Urinary bladder (tissue), 3 donors: ENCODE measurements at regions not wholly inside any gene's neighbourhood (a gene's known extent, or its start where the extent isn't known, plus 50 kb on each side); places are given as distances from the start of the nearest gene placed in this dataset.

Experiments
- DNase-seq: peaks from one replicate; pipeline ENCODE4 v3.0.0-alpha.2; 2015; ENCODE audit errors: extremely low spot score
- H3K27ac ChIP-seq: one replicate; pipeline ENCODE4 v1.5.1; 2013; ENCODE audit warnings: low read depth, mild to moderate bottlenecking, moderate library complexity
- H3K36me3 ChIP-seq: one replicate; pipeline ENCODE4 v1.6.1; 2013; ENCODE audit warnings: mild to moderate bottlenecking, moderate library complexity; ENCODE audit not compliant: insufficient read depth
- H3K4me1 ChIP-seq: one replicate; pipeline ENCODE4 v1.6.1; 2013; ENCODE audit warnings: mild to moderate bottlenecking, moderate library complexity; ENCODE audit not compliant: insufficient read depth
- H3K4me3 ChIP-seq: one replicate; pipeline ENCODE4 v1.5.1; 2013; ENCODE audit warnings: low read depth, low read length
- WGBS: extraction: QIAGEN DNeasy Blood & Tissue Kit; methylation state at CpG from one replicate; pipeline ENCODE4 v1.1.7; 2013; 5-methylcytosine and 5-hydroxymethylcytosine counted together
- donor health status: healthy with polysubstance abuse.
- donor health status: healthy.

- Histone ChIP-seq H3K27ac (no peak overlapping the region), H3K4me1 (no peaks in the 10 kb centered on the region), H3K4me3 (no peak overlapping the region), H3K36me3 (no peaks in the 10 kb centered on the region)
- WGBS: 92% methylated on average over 2 of the region's 2 CpGs
- DNase-seq: no peak
Observed at GRCh38 chr5:54772684-54773083, 212.7 kb downstream of the ESM1 start.

DNA sequence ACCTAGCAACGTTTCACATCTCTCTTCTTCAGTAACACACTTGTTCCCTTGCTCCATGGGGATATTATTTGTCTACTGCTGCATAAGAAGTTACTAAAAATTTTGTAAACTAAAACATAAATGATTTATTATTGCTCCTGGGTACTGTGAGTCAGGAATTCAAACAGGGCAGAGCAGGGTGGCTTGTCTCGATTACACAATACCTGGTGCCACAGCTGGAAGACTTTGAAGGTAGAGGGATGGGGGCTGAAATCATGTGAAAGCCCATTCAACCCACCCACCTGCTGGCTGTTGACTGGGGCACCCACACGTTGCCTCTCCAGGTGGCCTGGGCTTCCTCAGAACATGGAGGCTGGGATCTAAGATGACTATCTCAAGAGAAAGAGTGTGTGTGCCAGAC lies 213.2 kb downstream of the ESM1 start:
- no peak for DNase-seq
- Histone ChIP-seq H3K4me1 (no peaks in the 10 kb centered on the region), H3K4me3 (no peak overlapping the region), H3K27ac (no peak overlapping the region), H3K36me3 (no peaks in the 10 kb centered on the region)
- 86% methylated on average over 3 of the region's 3 CpGs for WGBS

DNA sequence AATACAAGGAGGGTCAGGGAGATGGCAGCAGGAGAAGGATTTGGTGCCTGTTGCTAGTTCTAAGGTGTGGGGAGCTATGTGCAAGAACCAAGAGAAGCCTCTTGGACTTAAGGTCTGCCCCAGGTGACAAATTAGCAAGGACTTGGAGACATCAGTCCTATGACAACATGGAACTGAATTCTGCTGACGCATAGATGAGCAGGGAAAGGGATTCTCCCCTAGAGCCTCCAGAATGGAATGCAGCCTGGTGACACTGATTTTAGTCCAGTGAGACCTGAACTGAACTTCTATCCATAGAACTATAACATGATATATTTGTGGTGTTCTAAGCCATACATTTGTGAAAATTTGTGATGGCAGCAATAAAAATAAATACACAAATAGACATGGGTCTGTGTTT lies 215.6 kb downstream of the ESM1 start:
- no peaks in the 10 kb centered on the region for H3K4me1 ChIP-seq
- H3K27ac ChIP-seq: no peak overlapping the region
- no peak for DNase-seq
- no peaks in the 10 kb centered on the region for H3K36me3 ChIP-seq
- H3K4me3 ChIP-seq: no peak overlapping the region
- 98% methylated on average over 1 of the region's 1 CpG for WGBS

- no peak overlapping the region for H3K4me3 ChIP-seq
- no peaks in the 10 kb centered on the region for H3K4me1 ChIP-seq
- no peak for DNase-seq
- 90% methylated on average over 6 of the region's 6 CpGs for WGBS
- no peaks in the 10 kb centered on the region for H3K36me3 ChIP-seq
- H3K27ac ChIP-seq: no peak overlapping the region
Observed at GRCh38 chr5:54769072-54769471, 216.3 kb downstream of the ESM1 start.

GRCh38 chr5:54766748-54767147 lies 218.6 kb downstream of the ESM1 start:
- WGBS: 60% methylated on average over 1 of the region's 1 CpG
- no peak for DNase-seq
- Histone ChIP-seq H3K4me1 (no peaks in the 10 kb centered on the region), H3K27ac (no peak overlapping the region), H3K4me3 (no peak overlapping the region), H3K36me3 (no peaks in the 10 kb centered on the region)

GRCh38 chr5:54765165-54766028 lies 220.0 kb downstream of the ESM1 start:
- no peaks in the 10 kb centered on the region for H3K36me3 ChIP-seq
- no peak for DNase-seq
- H3K4me3 ChIP-seq: no peak overlapping the region
- H3K4me1 ChIP-seq: no peaks in the 10 kb centered on the region
- WGBS: 95% methylated on average over 5 of the region's 5 CpGs
- no peak overlapping the region for H3K27ac ChIP-seq

DNA sequence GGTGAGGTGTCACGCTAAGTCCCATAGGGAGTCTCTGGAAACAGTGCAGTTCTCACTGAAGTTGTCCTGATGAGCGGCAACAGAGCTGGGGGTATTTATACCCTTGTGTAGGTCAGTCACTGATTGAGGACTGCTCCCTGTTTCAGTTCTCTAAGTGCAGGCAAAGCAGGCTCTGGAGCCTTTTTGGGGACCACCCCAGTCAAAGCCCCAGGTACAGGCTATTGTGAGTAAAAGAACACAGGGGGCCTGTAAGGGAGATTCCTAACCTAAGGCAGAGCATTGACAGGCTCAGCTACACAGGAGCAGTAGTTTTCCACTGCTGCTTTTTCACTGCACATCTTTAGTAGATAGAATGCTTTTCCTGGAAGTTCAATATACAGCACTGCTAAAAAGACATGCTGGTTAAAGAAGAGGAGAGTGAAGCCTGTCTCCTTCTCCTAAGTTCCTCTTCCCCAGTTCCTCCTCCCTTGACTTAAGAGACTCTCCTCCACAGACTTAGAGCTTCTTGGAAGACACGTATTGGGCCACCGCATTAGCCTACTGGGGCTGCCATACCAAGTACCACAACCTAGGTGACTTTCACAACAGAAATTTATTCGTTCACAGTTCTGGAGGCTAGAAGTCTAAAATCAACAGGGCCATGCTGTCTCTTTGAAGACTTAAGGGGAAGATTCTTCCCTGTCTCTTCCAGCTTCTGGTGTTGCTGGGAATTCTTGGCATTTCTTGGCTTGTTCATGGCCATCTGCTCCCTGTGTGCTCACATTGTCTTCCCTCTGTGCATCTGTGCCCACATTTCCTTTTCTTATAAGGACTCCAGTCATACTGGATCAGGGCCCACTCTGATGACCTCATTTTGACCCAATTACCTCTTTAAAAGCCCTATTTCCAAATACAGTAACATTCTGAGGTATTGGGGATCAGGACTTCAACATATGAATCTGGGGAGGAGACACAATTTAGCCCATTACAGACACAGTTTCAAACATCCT lies 221.0 kb downstream of the ESM1 start:
- H3K27ac ChIP-seq: no peak overlapping the region
- no peaks in the 10 kb centered on the region for H3K36me3 ChIP-seq
- H3K4me1 ChIP-seq: no peaks in the 10 kb centered on the region
- 95% methylated on average over 5 of the region's 5 CpGs for WGBS
- H3K4me3 ChIP-seq: no peak overlapping the region
- DNase-seq: no peak

DNA sequence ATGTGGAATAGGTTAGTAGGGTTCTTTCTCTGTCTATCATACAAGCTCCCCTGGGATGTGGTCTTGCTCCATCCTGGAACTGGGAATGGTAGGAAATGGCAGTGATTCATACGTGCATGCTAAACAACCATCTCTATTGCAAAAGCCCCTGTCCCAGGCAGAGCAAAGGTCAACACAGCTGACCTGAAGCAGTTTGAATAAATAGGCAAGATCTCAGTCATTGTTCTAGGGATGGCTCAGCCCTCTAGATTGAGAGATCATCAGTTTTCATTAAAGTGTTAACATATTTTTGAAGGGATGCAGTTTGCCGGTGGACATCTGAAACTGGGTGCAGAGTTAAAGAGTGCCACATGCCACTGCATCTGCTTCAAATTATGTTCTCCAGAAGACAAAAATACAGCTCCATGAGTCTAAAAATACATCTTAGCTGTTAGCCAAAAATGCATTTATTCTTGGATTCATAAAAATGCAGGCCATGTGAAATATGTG lies 224.1 kb downstream of the ESM1 start:
- Histone ChIP-seq H3K4me1 (no peaks in the 10 kb centered on the region), H3K27ac (no peak overlapping the region), H3K36me3 (no peaks in the 10 kb centered on the region), H3K4me3 (no peak overlapping the region)
- WGBS: 55% methylated on average over 2 of the region's 2 CpGs
- DNase-seq: no peak

GRCh38 chr5:54760182-54760935 lies 225.0 kb downstream of the ESM1 start:
- Histone ChIP-seq H3K4me1 (no peaks in the 10 kb centered on the region), H3K36me3 (no peaks in the 10 kb centered on the region), H3K27ac (no peak overlapping the region), H3K4me3 (no peak overlapping the region)
- no peak for DNase-seq
- WGBS: 94% methylated on average over 6 of the region's 6 CpGs

- H3K4me1 ChIP-seq: no peaks in the 10 kb centered on the region
- no peak overlapping the region for H3K27ac ChIP-seq
- 55% methylated on average over 4 of the region's 4 CpGs for WGBS
- DNase-seq: no peak
- no peaks in the 10 kb centered on the region for H3K36me3 ChIP-seq
- H3K4me3 ChIP-seq: no peak overlapping the region
Observed at GRCh38 chr5:54758038-54758437, 227.4 kb downstream of the ESM1 start.

- no peak overlapping the region for H3K4me3 ChIP-seq
- H3K36me3 ChIP-seq: no peaks in the 10 kb centered on the region
- no peaks in the 10 kb centered on the region for H3K4me1 ChIP-seq
- DNase-seq: no peak
- no peak overlapping the region for H3K27ac ChIP-seq
- 97% methylated on average over 3 of the region's 3 CpGs for WGBS
Observed at GRCh38 chr5:54757541-54757940, 227.9 kb downstream of the ESM1 start.

DNA sequence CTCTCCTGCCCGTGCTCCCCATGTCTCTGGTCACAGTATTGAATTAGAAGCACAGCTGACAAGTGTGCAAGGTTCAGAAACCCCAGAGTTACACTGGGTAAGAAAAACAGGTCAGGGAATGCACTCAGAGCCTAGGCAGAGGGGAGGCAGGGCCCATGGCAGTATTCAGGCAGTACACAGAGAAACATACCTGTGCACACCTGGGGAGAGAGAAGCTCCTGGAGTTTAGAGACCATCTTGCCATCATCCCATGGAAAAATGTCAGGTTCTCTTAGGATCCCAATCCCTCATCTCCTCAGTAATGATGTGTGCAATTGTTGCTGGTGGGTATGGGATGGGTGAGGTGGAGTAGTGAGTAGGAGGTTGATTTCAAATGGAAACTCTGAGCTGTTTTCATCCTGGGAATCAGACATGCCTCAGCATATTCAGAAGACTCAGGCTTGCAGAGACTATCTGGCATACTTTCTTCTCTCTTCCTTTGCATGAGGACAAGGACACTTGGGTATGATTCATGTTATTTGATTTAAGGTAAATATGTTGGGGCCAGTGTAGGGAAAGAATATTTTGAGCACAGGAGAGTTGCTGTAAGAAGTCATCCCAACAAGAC lies 228.5 kb downstream of the ESM1 start:
- Histone ChIP-seq H3K4me1 (no peaks in the 10 kb centered on the region), H3K27ac (no peak overlapping the region), H3K4me3 (no peak overlapping the region), H3K36me3 (no peaks in the 10 kb centered on the region)
- DNase-seq: no peak
- 98% methylated on average over 1 of the region's 1 CpG for WGBS

- Histone ChIP-seq H3K4me1 (no peaks in the 10 kb centered on the region), H3K4me3 (no peak overlapping the region), H3K36me3 (no peaks in the 10 kb centered on the region), H3K27ac (no peak overlapping the region)
- 81% methylated on average over 4 of the region's 4 CpGs for WGBS
- no peak for DNase-seq
Observed at GRCh38 chr5:54756301-54756700, 229.1 kb downstream of the ESM1 start.
